ENCODE measurements at regions not wholly inside any gene's neighbourhood (a gene's known extent, or its start where the extent isn't known, plus 50 kb on each side); places are given as distances from the start of the nearest gene placed in this dataset.

- TF ChIP-seq CTCF (IDR thresholded peaks at IDR 0.05) (no peak), EZH2 (IDR thresholded peaks at IDR 0.05; ENCODE audit: borderline replicate concordance, insufficient read depth, low read depth, low read length, poor library complexity, severe bottlenecking) (no peak)
Measured at GRCh38 chr13:22696433-22696832, 484.3 kb upstream of the SGCG start.

Data from B cell (primary cell).